OCI-LY7 (cell line): ENCODE measurements at regions not wholly inside any gene's neighbourhood (a gene's known extent, or its start where the extent isn't known, plus 50 kb on each side); places are given as distances from the start of the nearest gene placed in this dataset.
A peak's percentile ranks its signal among the peaks of the same experiment; 100 is the strongest.

ENCODE experiments used
- BruUV-seq: library from RNA; stranded (reverse); fragments of 400-500 nt; replicated peaks from 2 replicates; lab custom pipeline; 2021; lab: Mats Ljungman, UMichigan
- CTCF ChIA-PET: fragments of 300-600 bp; sonication (Branson Sonifier 250); formaldehyde crosslinking; loops from one replicate; lab custom pipeline; 2022; ENCODE audit warnings: antibody characterized with exemption; ENCODE audit not compliant: unreplicated experiment; lab: Charles Lee
- POLR2A ChIA-PET: fragments of 300-600 bp; sonication (Branson Sonifier 250); formaldehyde crosslinking; loops from one replicate; lab custom pipeline; 2022; ENCODE audit warnings: antibody characterized with exemption; lab: Charles Lee
- DNase-seq: peaks from one replicate; pipeline ENCODE4 v3.0.0-alpha.2; 2015; ENCODE audit warnings: low spot score
- H2AFZ ChIP-seq: fragments of 200-600 bp; sonication (generic), shearing (Covaris generic); 2 replicates; pipeline ENCODE4 v1.6.1; 2014; ENCODE audit warnings: mild to moderate bottlenecking, antibody characterized with exemption, low read length, moderate library complexity
- H3K27ac ChIP-seq: fragments of 200-600 bp; sonication (generic); 2 replicates; pipeline ENCODE4 v1.5.1; 2014; ENCODE audit warnings: mixed run types, low read depth, mild to moderate bottlenecking, moderate library complexity, low read length, inconsistent platforms; ENCODE audit not compliant: poor library complexity, severe bottlenecking
- H3K36me3 ChIP-seq: fragments of 200-600 bp; sonication (generic); 2 replicates; pipeline ENCODE4 v1.6.1; 2014; ENCODE audit warnings: mild to moderate bottlenecking, antibody characterized with exemption, low read length, moderate library complexity, mixed read lengths; ENCODE audit not compliant: insufficient read depth
- H3K4me1 ChIP-seq: fragments of 200-600 bp; sonication (generic); 2 replicates; pipeline ENCODE4 v1.5.1; 2014; ENCODE audit warnings: mild to moderate bottlenecking, low read length; ENCODE audit not compliant: insufficient read depth, poor library complexity, severe bottlenecking
- H3K4me2 ChIP-seq: fragments of 200-600 bp; sonication (generic); 2 replicates; pipeline ENCODE4 v1.6.1; 2014; ENCODE audit warnings: mild to moderate bottlenecking, low read length
- H3K4me3 ChIP-seq: fragments of 200-600 bp; sonication (generic); 2 replicates; pipeline ENCODE4 v1.5.1; 2014; ENCODE audit warnings: mild to moderate bottlenecking, low read depth, low read length; ENCODE audit not compliant: poor library complexity, severe bottlenecking
- H3K79me2 ChIP-seq: fragments of 200-600 bp; sonication (generic); 2 replicates; pipeline ENCODE4 v1.6.1; 2016; ENCODE audit warnings: low read depth, mild to moderate bottlenecking, low read length, moderate library complexity, mixed read lengths; ENCODE audit not compliant: insufficient read depth
- H3K9me2 ChIP-seq: fragments of 200-600 bp; sonication (generic); 2 replicates; pipeline ENCODE4 v1.6.1; 2016; ENCODE audit warnings: mild to moderate bottlenecking, low read length, mixed read lengths; ENCODE audit not compliant: insufficient read depth
- H3K9me3 ChIP-seq: fragments of 200-600 bp; sonication (generic); 2 replicates; pipeline ENCODE4 v1.6.1; 2014; ENCODE audit warnings: mild to moderate bottlenecking, mixed run types, low read length, mixed read lengths
- H4K20me1 ChIP-seq: fragments of 200-600 bp; sonication (generic); 2 replicates; pipeline ENCODE4 v1.6.1; 2014; ENCODE audit warnings: mild to moderate bottlenecking, antibody characterized with exemption, low read length, moderate library complexity, mixed read lengths; ENCODE audit not compliant: insufficient read depth
- EZH2phosphoT487 ChIP-seq: fragments of 200-600 bp; sonication (generic); IDR thresholded peaks from 2 replicates; pipeline ENCODE4 v1.6.1; 2018; ENCODE audit warnings: low read depth, borderline replicate concordance, mild to moderate bottlenecking, mixed run types, antibody characterized with exemption, low read length, moderate library complexity, mixed read lengths
- intact Hi-C: fragments of 100-400 bp; cut with micrococcal nuclease; formaldehyde crosslinking; loops from one replicate; pipeline ENCODE4 v1.10.0; 2022; ENCODE audit not compliant: unreplicated experiment
- TF ChIP-seq, protein P1 (sequence below): fragments of 200-600 bp; sonication (generic); conservative IDR thresholded peaks from 2 replicates; pipeline ENCODE4 v1.5.1; 2014; ENCODE audit warnings: mild to moderate bottlenecking, antibody characterized with exemption, low read length, moderate library complexity, mixed read lengths

DNA sequence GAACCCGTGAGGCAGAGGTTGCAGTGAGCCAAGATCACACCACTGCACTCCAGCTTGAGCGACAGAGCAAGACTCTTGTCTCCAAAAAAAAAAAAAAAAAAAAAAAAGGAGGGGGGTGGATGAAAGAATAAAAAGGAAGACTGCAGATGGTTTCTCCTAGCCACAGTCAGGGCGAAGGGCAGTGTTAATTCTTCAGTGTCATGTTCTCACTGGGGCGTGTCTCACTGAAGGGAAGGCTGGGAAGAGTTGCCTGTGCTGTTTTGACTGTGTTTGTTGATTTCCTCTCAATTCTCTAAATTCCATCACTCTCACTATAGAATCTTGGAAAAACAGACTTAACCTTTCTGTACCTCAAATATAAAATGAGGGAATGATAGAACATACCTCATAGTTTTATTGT is 71.6 kb upstream of the DHX15 start:
- no peaks in the 10 kb centered on the region for H3K36me3 ChIP-seq
- H3K9me3 ChIP-seq = no peaks in the 10 kb centered on the region
- no peaks in the 10 kb centered on the region for H4K20me1 ChIP-seq
- H3K27ac ChIP-seq = no peak overlapping the region
- intact Hi-C loops = no loop called here
- no peaks in the 10 kb centered on the region for H3K9me2 ChIP-seq
- no peak overlapping the region for H3K4me3 ChIP-seq
- H2AFZ ChIP-seq = no peak overlapping the region
- no peak for DNase-seq
- no peak overlapping the region for H3K4me2 ChIP-seq
- no TSS peak for BruUV-seq
- no peaks in the 10 kb centered on the region for H3K79me2 ChIP-seq
- TF ChIP-seq, protein P1, sequence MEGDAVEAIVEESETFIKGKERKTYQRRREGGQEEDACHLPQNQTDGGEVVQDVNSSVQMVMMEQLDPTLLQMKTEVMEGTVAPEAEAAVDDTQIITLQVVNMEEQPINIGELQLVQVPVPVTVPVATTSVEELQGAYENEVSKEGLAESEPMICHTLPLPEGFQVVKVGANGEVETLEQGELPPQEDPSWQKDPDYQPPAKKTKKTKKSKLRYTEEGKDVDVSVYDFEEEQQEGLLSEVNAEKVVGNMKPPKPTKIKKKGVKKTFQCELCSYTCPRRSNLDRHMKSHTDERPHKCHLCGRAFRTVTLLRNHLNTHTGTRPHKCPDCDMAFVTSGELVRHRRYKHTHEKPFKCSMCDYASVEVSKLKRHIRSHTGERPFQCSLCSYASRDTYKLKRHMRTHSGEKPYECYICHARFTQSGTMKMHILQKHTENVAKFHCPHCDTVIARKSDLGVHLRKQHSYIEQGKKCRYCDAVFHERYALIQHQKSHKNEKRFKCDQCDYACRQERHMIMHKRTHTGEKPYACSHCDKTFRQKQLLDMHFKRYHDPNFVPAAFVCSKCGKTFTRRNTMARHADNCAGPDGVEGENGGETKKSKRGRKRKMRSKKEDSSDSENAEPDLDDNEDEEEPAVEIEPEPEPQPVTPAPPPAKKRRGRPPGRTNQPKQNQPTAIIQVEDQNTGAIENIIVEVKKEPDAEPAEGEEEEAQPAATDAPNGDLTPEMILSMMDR = no peak
- TF ChIP-seq EZH2phosphoT487 = no peak
- H3K4me1 ChIP-seq = peaks cover 8% of the 10 kb centered on the region
- CTCF ChIA-PET = no interaction called here
- POLR2A ChIA-PET = interaction anchor here (0.6 kb wide), 2 partner anchors 85 to 863 kb away, joined by 3 to 7 read pairs; no protein-coding TSS in a partner anchor

DNA sequence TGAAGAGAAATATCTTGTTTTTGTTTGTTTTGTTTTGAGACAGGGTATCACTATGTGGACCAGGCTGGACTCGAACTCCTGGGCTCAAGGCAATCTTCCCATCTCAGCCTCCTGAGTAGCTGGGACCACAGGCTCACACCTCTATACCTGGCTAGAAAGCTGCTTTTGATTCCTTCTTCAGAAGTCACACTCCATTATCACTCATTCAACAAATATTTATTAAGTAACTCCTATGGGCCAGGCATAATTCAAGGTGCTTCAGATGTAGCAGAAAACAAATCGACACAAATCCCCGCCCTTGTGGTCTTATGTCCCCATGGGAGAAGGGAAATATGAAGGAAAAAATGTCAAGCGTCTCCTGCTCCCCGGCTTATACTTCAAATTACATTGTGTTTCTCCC is 72.6 kb upstream of the DHX15 start:
- DNase-seq = no peak
- Histone ChIP-seq H3K4me3 (no peak overlapping the region), H2AFZ (no peak overlapping the region), H3K4me1 (peaks cover 8% of the 10 kb centered on the region), H3K9me3 (no peaks in the 10 kb centered on the region), H4K20me1 (no peaks in the 10 kb centered on the region), H3K9me2 (no peaks in the 10 kb centered on the region), H3K27ac (no peak overlapping the region), H3K4me2 (no peak overlapping the region), H3K79me2 (no peaks in the 10 kb centered on the region), H3K36me3 (no peaks in the 10 kb centered on the region)
- TF ChIP-seq EZH2phosphoT487 = no peak
- TF ChIP-seq, protein P1 = no peak
- POLR2A ChIA-PET = no interaction called here
- CTCF ChIA-PET = no interaction called here
- intact Hi-C loops = no loop called here
- no TSS peak for BruUV-seq

DNA sequence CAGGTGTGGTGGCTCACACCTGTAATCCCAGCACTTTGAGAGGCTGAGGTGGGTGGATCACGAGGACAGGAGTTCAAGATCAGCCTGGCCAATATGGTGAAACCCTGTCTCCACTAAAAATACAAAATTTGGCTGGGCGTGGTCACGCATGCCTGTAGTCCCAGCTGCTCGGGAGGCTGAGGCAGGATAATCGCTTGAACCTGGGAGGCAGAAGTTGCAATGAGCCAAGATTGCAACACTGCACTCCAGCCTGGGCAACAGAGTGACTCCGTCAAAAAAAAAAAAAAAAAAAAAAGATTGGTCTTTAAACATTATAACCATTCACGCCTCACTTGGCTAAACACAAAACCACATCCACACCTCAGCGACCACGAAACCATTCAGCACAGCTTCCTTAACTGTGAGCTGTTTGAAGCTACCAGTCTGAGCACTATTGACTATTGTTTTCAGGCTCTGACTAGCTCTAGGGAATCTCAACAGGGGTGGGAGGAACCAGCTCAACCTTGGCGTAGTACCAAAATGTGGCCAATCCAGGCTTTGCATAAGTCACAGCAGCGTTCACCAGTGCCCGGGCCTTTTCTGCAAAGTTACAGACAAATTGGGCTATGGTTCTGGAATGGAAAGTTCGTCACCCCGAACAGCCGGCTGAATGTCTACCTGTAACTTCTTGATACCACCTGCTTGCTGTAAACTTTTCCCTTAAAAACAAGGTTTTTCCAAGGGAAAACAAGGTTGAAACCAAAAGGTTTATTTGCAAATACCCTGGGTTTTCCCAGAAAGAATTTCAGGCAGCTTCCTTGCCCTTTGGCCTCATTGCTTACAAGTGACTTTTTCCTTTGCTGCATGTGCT is 73.6 kb upstream of the DHX15 start:
- DNase-seq = peak; percentile 65
- Histone ChIP-seq H3K9me2 (no peaks in the 10 kb centered on the region), H3K36me3 (no peaks in the 10 kb centered on the region), H4K20me1 (no peaks in the 10 kb centered on the region), H3K27ac (no peak overlapping the region), H2AFZ (no peak overlapping the region), H3K79me2 (no peaks in the 10 kb centered on the region), H3K4me1 (peaks cover 8% of the 10 kb centered on the region), H3K4me2 (peak overlapping the region; percentile 52), H3K9me3 (no peaks in the 10 kb centered on the region), H3K4me3 (no peak overlapping the region)
- intact Hi-C loops = no loop called here
- BruUV-seq = no TSS peak
- no peak for TF ChIP-seq EZH2phosphoT487
- TF ChIP-seq, protein P1 = no peak
- ChIA-PET POLR2A (interaction anchor here (0.7 kb wide), 2 partner anchors 575 to 1839 kb away, joined by 3 to 4 read pairs; no protein-coding TSS in a partner anchor), CTCF (no interaction called here)
